SK-N-SH (cell line): ENCODE measurements at regions not wholly inside any gene's neighbourhood (a gene's known extent, or its start where the extent isn't known, plus 50 kb on each side); places are given as distances from the start of the nearest gene placed in this dataset.

Source experiments
- CTCF ChIA-PET: fragments of 300-600, 350-600 bp; formaldehyde crosslinking; extraction: SDS; loops from one replicate; lab custom pipeline; 2021; lab: Yijun Ruan, JAX
- POLR2A ChIA-PET: fragments of 350-600 bp; sonication (Branson Sonifier 250); formaldehyde crosslinking; extraction: SDS; loops from one replicate; lab custom pipeline; 2020; ENCODE audit warnings: antibody characterized with exemption, inconsistent platforms; lab: Yijun Ruan, JAX
- DNase-seq: peaks from one replicate; pipeline ENCODE4 v3.0.0; 2012
- H2AFZ ChIP-seq: fragments of 200-600 bp; sonication (generic); 2 replicates; pipeline ENCODE4 v1.8.1; 2016; ENCODE audit warnings: antibody characterized with exemption, mild to moderate bottlenecking, low read depth
- H3F3A ChIP-seq: fragments of 200-600 bp; sonication (generic); replicated peaks from 2 replicates; pipeline ENCODE3; 2016; ENCODE audit warnings: antibody characterized with exemption, mild to moderate bottlenecking; ENCODE audit not compliant: insufficient read depth
- H3K27ac ChIP-seq, 2 experiments: fragments of 200-500 bp in 1 of 2; fragments of 200-600 bp in 1 of 2; sonication (Bioruptor generic) in 1 of 2; sonication (generic), shearing (Covaris generic) in 1 of 2; 2 replicates each; pipeline versions ENCODE4 v1.5.1 to v1.6.1; 2014 to 2016; ENCODE audit warnings: low read depth in 2 of 2, inconsistent platforms in 1 of 2, low read length in 1 of 2, mild to moderate bottlenecking in 1 of 2, mixed read lengths in 1 of 2
- H3K27me3 ChIP-seq: fragments of 200-600 bp; sonication (generic), shearing (Covaris generic); 2 replicates; pipeline ENCODE4 v1.6.1; 2016; ENCODE audit warnings: mixed run types; ENCODE audit not compliant: insufficient read depth
- H3K36me3 ChIP-seq, 2 experiments: fragments of 200-500 bp in 1 of 2; fragments of 200-600 bp in 1 of 2; sonication (Bioruptor generic) in 1 of 2; sonication (generic) in 1 of 2; replicated peaks in 1 of 2; 2 replicates each; pipeline versions ENCODE3 to v1.5.1; 2014 to 2016; ENCODE audit warnings: low read length in 1 of 2, mild to moderate bottlenecking in 1 of 2; ENCODE audit not compliant: insufficient read depth in 2 of 2, control insufficient read depth in 1 of 2
- H3K4me1 ChIP-seq, 2 experiments: fragments of 200-500 bp in 1 of 2; fragments of 200-600 bp in 1 of 2; sonication (Bioruptor generic) in 1 of 2; sonication (generic), shearing (Covaris generic) in 1 of 2; 2 replicates each; pipeline versions ENCODE4 v1.5.1 to v1.6.1; 2014 to 2016; ENCODE audit warnings: low read depth in 1 of 2, low read length in 1 of 2, mixed run types in 1 of 2; ENCODE audit not compliant: insufficient read depth in 2 of 2, control insufficient read depth in 1 of 2
- H3K4me2 ChIP-seq: fragments of 200-600 bp; sonication (generic), shearing (Covaris generic); 2 replicates; pipeline ENCODE4 v1.6.1; 2017; ENCODE audit warnings: mixed run types
- H3K4me3 ChIP-seq, 2 experiments: fragments of 200-500 bp in 1 of 2; fragments of 200-600 bp in 1 of 2; sonication (Bioruptor generic) in 1 of 2; sonication (generic), shearing (Covaris generic) in 1 of 2; 2 replicates each; pipeline versions ENCODE4 v1.5.1 to v1.8.1; 2014 to 2016; ENCODE audit warnings: low read depth in 2 of 2, inconsistent platforms in 1 of 2, low read length in 1 of 2, mild to moderate bottlenecking in 1 of 2, mixed read lengths in 1 of 2, moderate library complexity in 1 of 2
- H3K79me2 ChIP-seq: fragments of 200-600 bp; sonication (generic); 2 replicates; pipeline ENCODE4 v1.8.1; 2017; ENCODE audit warnings: mild to moderate bottlenecking; ENCODE audit not compliant: insufficient read depth
- H3K9ac ChIP-seq: fragments of 200-600 bp; sonication (generic); 2 replicates; pipeline ENCODE4 v1.6.1; 2017; ENCODE audit warnings: mixed run types
- H3K9me2 ChIP-seq: fragments of 200-600 bp; sonication (generic); 2 replicates; pipeline ENCODE4 v1.6.1; 2017; ENCODE audit warnings: mixed run types
- H3K9me3 ChIP-seq: fragments of 200-600 bp; sonication (generic); 2 replicates; pipeline ENCODE4 v1.6.1; 2017; ENCODE audit warnings: mixed run types, mild to moderate bottlenecking, moderate library complexity
- H4K20me1 ChIP-seq: fragments of 200-600 bp; sonication (generic); 2 replicates; pipeline ENCODE4 v1.6.1; 2017; ENCODE audit warnings: mild to moderate bottlenecking, mixed run types; ENCODE audit not compliant: insufficient read depth
- CHD2 ChIP-seq: fragments of 150-350 bp; IDR thresholded peaks from 2 replicates; pipeline ENCODE4 v1.6.1; 2018; ENCODE audit warnings: low read length; ENCODE audit not compliant: partially characterized antibody
- EP300 ChIP-seq, 2 experiments: IDR thresholded peaks; 2 replicates each; pipeline versions ENCODE4 v1.4.0 to v1.6.1; 2012; ENCODE audit warnings: borderline replicate concordance in 1 of 2, low read depth in 1 of 2, low read length in 1 of 2
- FOXJ3 ChIP-seq: sonication (generic); formaldehyde crosslinking; IDR thresholded peaks from 2 replicates; pipeline ENCODE4 v1.5.1; 2020; ENCODE audit warnings: mild to moderate bottlenecking, missing genetic modification reagents
- FOXM1 ChIP-seq: IDR thresholded peaks from 2 replicates; pipeline ENCODE4 v1.4.0; 2012; ENCODE audit warnings: low read depth, mild to moderate bottlenecking
- JUND ChIP-seq: IDR thresholded peaks from 2 replicates; pipeline ENCODE4 v1.4.0; 2012
- MAX ChIP-seq: IDR thresholded peaks from 2 replicates; pipeline ENCODE4 v1.4.0; 2012; ENCODE audit warnings: low read depth
- MEF2A ChIP-seq: IDR thresholded peaks from 2 replicates; pipeline ENCODE4 v1.4.0; 2012; ENCODE audit warnings: low read depth, borderline replicate concordance
- MXI1 ChIP-seq: IDR thresholded peaks from 2 replicates; pipeline ENCODE4 v1.6.1; 2012; ENCODE audit warnings: mild to moderate bottlenecking, low read depth, low read length, improper control_type of control experiment
- NRF1 ChIP-seq: IDR thresholded peaks from 2 replicates; pipeline ENCODE4 v1.6.1; 2012; ENCODE audit warnings: low read depth, mild to moderate bottlenecking, low read length
- POLR2AphosphoS5 ChIP-seq: IDR thresholded peaks from 2 replicates; pipeline ENCODE4 v1.6.1; 2012; ENCODE audit warnings: low read depth, low read length
- RFX5 ChIP-seq: IDR thresholded peaks from 2 replicates; pipeline ENCODE4 v1.6.1; 2012; ENCODE audit warnings: mild to moderate bottlenecking, improper control_type of control experiment, low read length
- SIN3A ChIP-seq: IDR thresholded peaks from 2 replicates; pipeline ENCODE4 v1.6.1; 2012; ENCODE audit warnings: low read depth, mild to moderate bottlenecking, low read length, moderate library complexity, borderline replicate concordance
- TCF12 ChIP-seq: IDR thresholded peaks from 2 replicates; pipeline ENCODE4 v1.4.0; 2012
- TEAD4 ChIP-seq: IDR thresholded peaks from 2 replicates; pipeline ENCODE4 v1.4.0; 2012; ENCODE audit warnings: mild to moderate bottlenecking, borderline replicate concordance; ENCODE audit not compliant: insufficient read depth
- ZBTB33 ChIP-seq: IDR thresholded peaks from 2 replicates; pipeline ENCODE4 v1.4.0; 2012; ENCODE audit warnings: low read depth, borderline replicate concordance
- WGBS: methylation state at CpG from one replicate; pipeline ENCODE4 v1.1.6; 2017; ENCODE audit warnings: low lambda C conversion rate; 5-methylcytosine and 5-hydroxymethylcytosine counted together

- Histone ChIP-seq H3K9me3 (no peaks in the 10 kb centered on the region), H3K36me3 (no peaks in the 10 kb centered on the region), H3K79me2 (no peaks in the 10 kb centered on the region), H3K27ac (no peak overlapping the region), H3K27me3 (no peaks in the 10 kb centered on the region), H3F3A (no peaks in the 10 kb centered on the region), H3K9me2 (no peaks in the 10 kb centered on the region), H2AFZ (no peak overlapping the region), H3K4me1 (no peaks in the 10 kb centered on the region), H3K4me2 (no peak overlapping the region)
- ChIA-PET CTCF (interaction anchor here (1.4 kb wide), 1 partner anchor 173 kb away, joined by 3 read pairs; no protein-coding TSS in a partner anchor), POLR2A (no interaction called here)
- DNase-seq, result no peak
- TF ChIP-seq ZBTB33 (no peak), POLR2AphosphoS5 (no peak), FOXJ3 (CRISPR knock-in tag) (no peak), FOXM1 (no peak)
- TF ChIP-seq, all 33 proteins: peak for 0
- Histone ChIP-seq H3K9ac (no peak overlapping the region), H4K20me1 (no peaks in the 10 kb centered on the region), H3K4me3 (no peak overlapping the region)
- 36% methylated on average over 3 of the region's 3 CpGs for WGBS
Measured at GRCh38 chr5:5040712-5041111, 99.4 kb upstream of the ADAMTS16 start.

- ChIA-PET CTCF (no interaction called here), POLR2A (no interaction called here)
- no peaks in the 10 kb centered on the region for H3K27me3 ChIP-seq
- no peaks in the 10 kb centered on the region for H3K4me1 ChIP-seq
- no peak overlapping the region for H2AFZ ChIP-seq
- H3K36me3 ChIP-seq, result no peaks in the 10 kb centered on the region
- no peak overlapping the region for H3K4me2 ChIP-seq
- TF ChIP-seq EP300 (IDR thresholded peaks at IDR 0.05; ENCODE audit: borderline replicate concordance in 1 of 2, low read depth in 1 of 2, low read length in 1 of 2), result no peak
- no peak for TF ChIP-seq POLR2AphosphoS5
- TF ChIP-seq MAX, result no peak
- TF ChIP-seq RFX5, result no peak
- no peak for TF ChIP-seq MXI1
- no peak overlapping the region for H3K4me3 ChIP-seq
- DNase-seq, result no peak
- H4K20me1 ChIP-seq, result no peaks in the 10 kb centered on the region
- no peak overlapping the region for H3K27ac ChIP-seq
- H3F3A ChIP-seq, result no peaks in the 10 kb centered on the region
- H3K9me2 ChIP-seq, result no peaks in the 10 kb centered on the region
- no peaks in the 10 kb centered on the region for H3K9me3 ChIP-seq
- H3K79me2 ChIP-seq, result no peaks in the 10 kb centered on the region
- no peak overlapping the region for H3K9ac ChIP-seq
Measured at GRCh38 chr5:5042806-5043205, 97.3 kb upstream of the ADAMTS16 start.

- H3K27me3 ChIP-seq, result no peaks in the 10 kb centered on the region
- no peaks in the 10 kb centered on the region for H3K79me2 ChIP-seq
- H3K9ac ChIP-seq, result no peak overlapping the region
- ChIA-PET POLR2A (no interaction called here), CTCF (no interaction called here)
- no peaks in the 10 kb centered on the region for H3F3A ChIP-seq
- H3K27ac ChIP-seq, result no peak overlapping the region
- no peak for DNase-seq
- H3K9me2 ChIP-seq, result no peaks in the 10 kb centered on the region
- H3K9me3 ChIP-seq, result no peaks in the 10 kb centered on the region
- H4K20me1 ChIP-seq, result no peaks in the 10 kb centered on the region
- no peaks in the 10 kb centered on the region for H3K36me3 ChIP-seq
- H3K4me1 ChIP-seq, result no peaks in the 10 kb centered on the region
- no peak overlapping the region for H3K4me2 ChIP-seq
- TF ChIP-seq SIN3A, result no peak
- no peak for TF ChIP-seq CHD2
- TF ChIP-seq TEAD4, result no peak
- TF ChIP-seq NRF1, result no peak
- TF ChIP-seq MEF2A, result no peak
- no peak for TF ChIP-seq EP300 (IDR thresholded peaks at IDR 0.05; ENCODE audit: borderline replicate concordance in 1 of 2, low read depth in 1 of 2, low read length in 1 of 2)
- TF ChIP-seq TCF12, result no peak
- TF ChIP-seq JUND, result no peak
- 7% methylated on average over 2 of the region's 2 CpGs for WGBS
- no peak overlapping the region for H3K4me3 ChIP-seq
- H2AFZ ChIP-seq, result no peak overlapping the region
Measured at GRCh38 chr5:5043346-5043745, 96.8 kb upstream of the ADAMTS16 start.
